GM10266 (cell line): ENCODE measurements at regions not wholly inside any gene's neighbourhood (a gene's known extent, or its start where the extent isn't known, plus 50 kb on each side); places are given as distances from the start of the nearest gene placed in this dataset.
"Not testable (repeated sequence)": the region's sequence is repeated elsewhere in the genome, so short reads cannot be mapped to it uniquely, and the experiment has no call there.

Experiments
- DNase-seq: peaks from one replicate; pipeline ENCODE4 v3.0.0; 2012; ENCODE audit errors: extremely low spot score
- CTCF ChIP-seq: IDR thresholded peaks from 2 replicates; pipeline ENCODE4 v1.5.1; 2012; ENCODE audit warnings: mild to moderate bottlenecking, low read depth; ENCODE audit not compliant: control insufficient read depth, insufficient read depth; ENCODE audit errors: missing control alignments

- DNase-seq: not testable (repeated sequence)
These were observed 53.6 kb upstream of the MAPK10 start for GRCh38 chr4:86413426-86413825.

GRCh38 chr4:86414686-86415085, 54.8 kb upstream of the MAPK10 start:
- DNase-seq: no peak
- no peak for TF ChIP-seq CTCF

GRCh38 chr4:86416081-86416480, 56.2 kb upstream of the MAPK10 start:
- DNase-seq: no peak
- TF ChIP-seq CTCF: no peak

- no peak for DNase-seq
- no peak for TF ChIP-seq CTCF
These were observed 61.6 kb upstream of the MAPK10 start for GRCh38 chr4:86421461-86421860.

GRCh38 chr4:86431543-86432116, 71.8 kb upstream of the MAPK10 start:
- no peak for DNase-seq
- TF ChIP-seq CTCF: no peak

- no peak for DNase-seq
- no peak for TF ChIP-seq CTCF
These were observed 72.8 kb upstream of the MAPK10 start for GRCh38 chr4:86432559-86433134.

GRCh38 chr4:86439293-86439692, 79.4 kb upstream of the MAPK10 start:
- no peak for DNase-seq

More at GRCh38 chr4:86439293-86439692, 79.4 kb upstream of the MAPK10 start:
- TF ChIP-seq CTCF: no peak
